ENCODE measurements at regions not wholly inside any gene's neighbourhood (a gene's known extent, or its start where the extent isn't known, plus 50 kb on each side); places are given as distances from the start of the nearest gene placed in this dataset.

DNA sequence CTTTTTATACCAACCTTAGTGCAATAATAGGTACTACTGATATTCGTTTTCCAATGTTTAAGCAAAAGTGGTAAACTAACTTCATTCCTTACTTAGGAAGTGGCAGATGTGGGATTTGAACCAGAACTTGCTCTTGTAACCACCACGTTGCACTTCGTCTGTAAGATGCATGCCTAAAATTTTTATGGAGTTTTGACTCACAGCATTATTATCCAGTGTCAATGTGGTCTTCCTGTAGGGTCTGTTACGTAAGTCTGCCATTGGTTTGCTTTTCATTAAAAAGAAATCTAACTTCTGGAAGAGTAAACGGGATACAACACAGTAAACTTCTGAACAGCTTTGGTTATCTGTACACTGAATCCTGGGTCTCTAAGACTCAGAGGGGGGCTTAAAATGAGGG, 521.0 kb upstream of the WWC1 start:
- ATAC-seq (no peak), DNase-seq (no peak)
- H3K27ac ChIP-seq: no peak overlapping the region
- H3K9me3 ChIP-seq: no peaks in the 10 kb centered on the region
- no peaks in the 10 kb centered on the region for H3K36me3 ChIP-seq
- H3K4me3 ChIP-seq: no peak overlapping the region
- H3K27me3 ChIP-seq: peaks cover 5% of the 10 kb centered on the region
- intact Hi-C loops (cut with DNase I): no loop called here
- TF ChIP-seq, protein P1, sequence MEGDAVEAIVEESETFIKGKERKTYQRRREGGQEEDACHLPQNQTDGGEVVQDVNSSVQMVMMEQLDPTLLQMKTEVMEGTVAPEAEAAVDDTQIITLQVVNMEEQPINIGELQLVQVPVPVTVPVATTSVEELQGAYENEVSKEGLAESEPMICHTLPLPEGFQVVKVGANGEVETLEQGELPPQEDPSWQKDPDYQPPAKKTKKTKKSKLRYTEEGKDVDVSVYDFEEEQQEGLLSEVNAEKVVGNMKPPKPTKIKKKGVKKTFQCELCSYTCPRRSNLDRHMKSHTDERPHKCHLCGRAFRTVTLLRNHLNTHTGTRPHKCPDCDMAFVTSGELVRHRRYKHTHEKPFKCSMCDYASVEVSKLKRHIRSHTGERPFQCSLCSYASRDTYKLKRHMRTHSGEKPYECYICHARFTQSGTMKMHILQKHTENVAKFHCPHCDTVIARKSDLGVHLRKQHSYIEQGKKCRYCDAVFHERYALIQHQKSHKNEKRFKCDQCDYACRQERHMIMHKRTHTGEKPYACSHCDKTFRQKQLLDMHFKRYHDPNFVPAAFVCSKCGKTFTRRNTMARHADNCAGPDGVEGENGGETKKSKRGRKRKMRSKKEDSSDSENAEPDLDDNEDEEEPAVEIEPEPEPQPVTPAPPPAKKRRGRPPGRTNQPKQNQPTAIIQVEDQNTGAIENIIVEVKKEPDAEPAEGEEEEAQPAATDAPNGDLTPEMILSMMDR (IDR thresholded peaks at IDR 0.05): no peak
- H3K4me1 ChIP-seq: no peaks in the 10 kb centered on the region

DNA sequence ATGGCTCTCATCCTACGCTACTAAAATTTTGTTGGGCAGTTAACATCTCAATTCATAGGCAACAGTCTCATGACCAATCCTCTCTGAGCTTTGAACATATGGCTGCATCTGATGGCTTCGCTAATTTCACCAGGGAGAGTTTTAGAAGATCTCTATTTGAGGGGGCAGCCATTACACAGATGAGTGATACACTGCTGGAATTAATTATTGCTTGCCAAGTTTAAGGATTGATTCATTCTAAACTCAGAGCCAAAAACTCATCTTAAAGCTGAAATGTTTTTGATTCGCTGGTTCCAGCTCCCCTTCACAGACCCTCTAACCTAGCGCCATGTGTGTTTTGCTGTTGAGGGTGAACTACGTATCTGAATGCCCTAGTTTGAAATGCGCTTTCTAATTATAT, 519.9 kb upstream of the WWC1 start:
- Histone ChIP-seq H3K36me3 (no peaks in the 10 kb centered on the region), H3K9me3 (no peaks in the 10 kb centered on the region), H3K4me1 (no peaks in the 10 kb centered on the region), H3K4me3 (no peak overlapping the region), H3K27me3 (peaks cover 5% of the 10 kb centered on the region), H3K27ac (no peak overlapping the region)
- TF ChIP-seq, protein P1 (IDR thresholded peaks at IDR 0.05): no peak
- intact Hi-C loops (cut with DNase I): no loop called here
- DNase-seq (no peak), ATAC-seq (no peak)

DNA sequence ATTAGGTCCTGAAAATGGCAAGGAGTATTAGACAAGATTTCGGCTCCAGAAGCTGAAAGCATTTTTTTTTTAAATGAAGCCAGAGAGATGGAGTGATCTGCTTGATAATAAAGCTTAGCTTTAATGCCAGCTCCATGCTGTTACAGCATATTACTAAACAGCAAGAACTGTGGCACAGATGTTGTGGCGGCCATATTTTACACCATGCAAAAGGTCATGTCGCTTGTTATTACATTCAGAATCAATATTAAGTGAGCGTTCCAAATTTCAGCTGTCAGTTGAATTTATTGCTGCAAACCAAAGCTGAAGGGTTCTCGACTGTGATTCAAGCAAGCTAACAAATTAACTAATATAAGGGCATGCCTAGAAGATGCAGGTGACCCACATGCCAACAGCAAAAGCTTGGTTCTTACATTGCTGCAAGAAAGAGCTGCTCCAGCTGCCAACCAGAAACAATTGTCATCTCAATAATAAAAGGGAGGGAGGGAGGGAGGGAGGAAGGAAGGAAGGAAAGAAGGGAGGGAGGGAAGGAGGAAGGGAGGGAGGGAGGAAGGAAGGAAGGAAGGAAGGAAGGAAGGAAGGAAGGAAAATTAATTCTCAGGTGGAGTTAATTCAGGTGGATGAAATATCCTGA, 517.7 kb upstream of the WWC1 start:
- no peaks in the 10 kb centered on the region for H3K9me3 ChIP-seq
- intact Hi-C loops (cut with DNase I): no loop called here
- H3K27ac ChIP-seq: no peak overlapping the region
- H3K36me3 ChIP-seq: no peaks in the 10 kb centered on the region
- H3K27me3 ChIP-seq: no peaks in the 10 kb centered on the region
- TF ChIP-seq, protein P1 (IDR thresholded peaks at IDR 0.05): no peak
- ATAC-seq: no peak
- DNase-seq: no peak
- no peaks in the 10 kb centered on the region for H3K4me1 ChIP-seq
- H3K4me3 ChIP-seq: no peak overlapping the region

DNA sequence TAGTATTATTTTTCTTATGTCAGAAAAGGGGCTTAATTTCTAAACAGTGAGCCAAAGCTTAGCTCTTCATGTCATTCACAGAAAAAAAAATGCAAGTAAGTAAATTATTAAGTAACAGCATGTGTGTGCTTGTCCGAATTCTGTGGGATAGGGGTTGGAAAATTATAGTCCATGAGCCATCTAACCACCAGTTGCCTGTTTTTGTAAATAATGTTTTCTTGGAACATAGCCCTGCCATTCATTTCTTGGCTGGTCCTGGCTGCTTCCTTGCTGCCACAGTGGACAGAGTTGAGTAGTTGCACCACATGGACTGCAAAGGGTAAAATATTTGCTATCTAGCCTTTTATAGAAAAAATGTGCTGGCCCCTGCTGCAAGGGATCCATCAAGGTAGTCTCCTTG, 513.7 kb upstream of the WWC1 start:
- H3K9me3 ChIP-seq: no peaks in the 10 kb centered on the region
- H3K36me3 ChIP-seq: no peaks in the 10 kb centered on the region
- ATAC-seq: no peak
- intact Hi-C loops (cut with DNase I): no loop called here
- no peaks in the 10 kb centered on the region for H3K4me1 ChIP-seq
- DNase-seq: no peak
- H3K27ac ChIP-seq: no peak overlapping the region
- no peak overlapping the region for H3K4me3 ChIP-seq
- TF ChIP-seq, protein P1 (IDR thresholded peaks at IDR 0.05): no peak
- H3K27me3 ChIP-seq: no peaks in the 10 kb centered on the region

DNA sequence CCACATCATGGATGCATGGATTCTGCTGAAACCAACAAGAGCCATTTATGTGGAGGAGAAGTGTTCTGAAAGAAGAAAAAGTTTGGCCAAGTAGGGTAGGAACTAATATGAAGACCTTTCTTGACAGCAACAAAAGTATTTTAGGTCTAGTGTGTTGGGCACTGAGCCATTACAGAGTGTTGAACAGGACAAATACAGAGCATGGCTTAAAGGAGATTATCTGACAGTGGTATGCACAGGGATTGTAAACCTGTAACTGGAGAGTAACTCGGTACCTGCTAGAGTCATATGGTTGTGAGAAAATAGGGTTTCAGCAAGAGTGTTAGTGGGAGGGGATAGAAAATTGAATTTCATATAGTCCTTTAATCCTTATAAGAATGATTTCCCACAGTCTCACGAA, 513.2 kb upstream of the WWC1 start:
- TF ChIP-seq, protein P1 (IDR thresholded peaks at IDR 0.05): no peak
- Histone ChIP-seq H3K36me3 (no peaks in the 10 kb centered on the region), H3K9me3 (no peaks in the 10 kb centered on the region), H3K4me1 (no peaks in the 10 kb centered on the region), H3K27me3 (no peaks in the 10 kb centered on the region), H3K27ac (no peak overlapping the region), H3K4me3 (no peak overlapping the region)
- intact Hi-C loops (cut with DNase I): no loop called here
- ATAC-seq (no peak), DNase-seq (no peak)

DNA sequence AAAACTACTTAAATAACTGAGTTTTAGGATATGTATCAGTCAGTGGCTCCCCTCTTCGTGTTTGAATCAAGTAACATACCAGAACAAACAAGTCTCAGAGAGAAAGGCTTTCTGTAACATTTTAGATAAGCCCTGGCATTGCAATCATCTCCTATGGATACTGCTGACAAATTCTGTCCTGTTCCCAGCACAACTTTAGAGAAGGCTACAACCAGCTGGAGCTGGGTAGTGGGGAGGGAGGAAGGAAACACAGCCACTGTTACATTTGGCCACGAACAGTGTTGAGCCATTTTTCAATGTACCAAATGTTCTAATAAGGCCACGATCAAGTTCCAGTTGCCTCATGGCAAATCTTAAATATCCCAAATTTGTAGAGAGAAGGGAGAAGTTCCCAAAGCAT, 511.8 kb upstream of the WWC1 start:
- TF ChIP-seq, protein P1 (IDR thresholded peaks at IDR 0.05): no peak
- no peaks in the 10 kb centered on the region for H3K27me3 ChIP-seq
- no peak overlapping the region for H3K4me3 ChIP-seq
- H3K36me3 ChIP-seq: no peaks in the 10 kb centered on the region
- H3K4me1 ChIP-seq: no peaks in the 10 kb centered on the region
- intact Hi-C loops (cut with DNase I): no loop called here
- no peak for ATAC-seq
- H3K9me3 ChIP-seq: no peaks in the 10 kb centered on the region
- no peak for DNase-seq
- H3K27ac ChIP-seq: no peak overlapping the region

Data from upper lobe of right lung (tissue), 1 donor.